ENCODE measurements at regions not wholly inside any gene's neighbourhood (a gene's known extent, or its start where the extent isn't known, plus 50 kb on each side); places are given as distances from the start of the nearest gene placed in this dataset.

DNA sequence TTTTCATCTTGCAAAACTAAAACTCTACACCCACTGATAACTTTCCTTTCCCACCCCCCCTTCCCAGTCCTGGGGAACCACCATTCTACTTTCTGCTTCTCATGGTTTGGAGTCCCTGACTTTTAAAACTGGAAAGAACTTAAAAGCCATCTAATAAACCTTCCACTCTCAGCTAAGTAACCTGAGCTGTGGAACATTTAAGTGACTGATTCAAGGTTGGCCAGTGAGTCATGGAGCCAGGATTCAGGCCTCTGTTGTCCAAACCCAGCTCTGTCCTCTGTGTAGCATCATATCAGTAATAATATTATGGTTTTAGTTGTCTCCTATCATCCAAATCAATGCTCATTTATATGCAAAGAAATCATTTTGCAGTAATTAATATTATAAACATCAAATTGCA lies 176.0 kb upstream of the NT5E start:
- TF ChIP-seq, protein P1, sequence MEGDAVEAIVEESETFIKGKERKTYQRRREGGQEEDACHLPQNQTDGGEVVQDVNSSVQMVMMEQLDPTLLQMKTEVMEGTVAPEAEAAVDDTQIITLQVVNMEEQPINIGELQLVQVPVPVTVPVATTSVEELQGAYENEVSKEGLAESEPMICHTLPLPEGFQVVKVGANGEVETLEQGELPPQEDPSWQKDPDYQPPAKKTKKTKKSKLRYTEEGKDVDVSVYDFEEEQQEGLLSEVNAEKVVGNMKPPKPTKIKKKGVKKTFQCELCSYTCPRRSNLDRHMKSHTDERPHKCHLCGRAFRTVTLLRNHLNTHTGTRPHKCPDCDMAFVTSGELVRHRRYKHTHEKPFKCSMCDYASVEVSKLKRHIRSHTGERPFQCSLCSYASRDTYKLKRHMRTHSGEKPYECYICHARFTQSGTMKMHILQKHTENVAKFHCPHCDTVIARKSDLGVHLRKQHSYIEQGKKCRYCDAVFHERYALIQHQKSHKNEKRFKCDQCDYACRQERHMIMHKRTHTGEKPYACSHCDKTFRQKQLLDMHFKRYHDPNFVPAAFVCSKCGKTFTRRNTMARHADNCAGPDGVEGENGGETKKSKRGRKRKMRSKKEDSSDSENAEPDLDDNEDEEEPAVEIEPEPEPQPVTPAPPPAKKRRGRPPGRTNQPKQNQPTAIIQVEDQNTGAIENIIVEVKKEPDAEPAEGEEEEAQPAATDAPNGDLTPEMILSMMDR (conservative IDR thresholded peaks at IDR 0.05): no peak
- TF ChIP-seq ZFX (IDR thresholded peaks at IDR 0.05): no peak

Measured in C4-2B (cell line).